HG02571 (cell line): ENCODE measurements at regions not wholly inside any gene's neighbourhood (a gene's known extent, or its start where the extent isn't known, plus 50 kb on each side); places are given as distances from the start of the nearest gene placed in this dataset.
"Not testable (repeated sequence)": the region's sequence is repeated elsewhere in the genome, so short reads cannot be mapped to it uniquely, and the experiment has no call there.

ENCODE experiments used
- ATAC-seq: cut with Tn5 transposase; IDR thresholded peaks from one replicate; pipeline ENCODE4 v1.9.1; 2021; ENCODE audit warnings: mild to moderate bottlenecking, moderate library complexity; ENCODE audit not compliant: unreplicated experiment

DNA sequence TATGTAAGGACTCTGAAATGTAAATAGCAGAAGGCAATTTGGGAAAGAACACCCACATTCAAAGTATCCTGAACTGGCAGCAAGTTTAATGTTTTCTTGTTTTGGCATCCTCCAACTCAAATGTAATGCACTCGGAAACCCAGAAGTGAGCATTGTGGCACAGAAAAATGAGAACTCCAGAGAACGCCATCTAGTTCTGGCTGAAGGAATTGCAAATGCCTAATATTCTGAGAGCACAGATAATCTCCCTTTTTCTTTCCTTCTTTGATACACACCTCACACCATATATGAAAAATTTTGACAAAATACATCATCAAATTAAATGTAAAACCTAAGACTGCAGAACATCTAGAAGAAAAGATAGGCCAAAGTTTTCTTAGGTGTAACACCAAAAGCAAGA is 52.1 kb downstream of the PWWP3B start:
- ATAC-seq = no peak

DNA sequence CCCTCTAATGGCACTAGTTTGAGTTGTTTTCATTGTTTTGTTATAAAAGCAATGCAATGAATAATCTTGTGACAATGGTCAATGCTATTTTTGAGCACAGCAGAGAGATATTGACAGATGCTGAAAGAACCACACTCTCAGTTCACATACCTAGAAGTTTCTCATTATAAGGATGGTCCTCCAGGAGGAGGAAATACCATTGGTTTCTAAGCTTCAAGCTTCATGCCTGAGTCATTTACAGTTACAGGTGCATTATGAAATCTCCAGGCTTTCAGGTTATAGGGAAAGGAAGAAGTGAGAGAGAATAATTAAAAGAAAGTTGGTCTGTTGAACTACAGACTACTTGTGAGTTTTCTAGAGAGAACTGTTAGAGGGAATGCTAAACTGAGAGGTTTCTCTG is 75.3 kb downstream of the PWWP3B start:
- ATAC-seq = no peak

DNA sequence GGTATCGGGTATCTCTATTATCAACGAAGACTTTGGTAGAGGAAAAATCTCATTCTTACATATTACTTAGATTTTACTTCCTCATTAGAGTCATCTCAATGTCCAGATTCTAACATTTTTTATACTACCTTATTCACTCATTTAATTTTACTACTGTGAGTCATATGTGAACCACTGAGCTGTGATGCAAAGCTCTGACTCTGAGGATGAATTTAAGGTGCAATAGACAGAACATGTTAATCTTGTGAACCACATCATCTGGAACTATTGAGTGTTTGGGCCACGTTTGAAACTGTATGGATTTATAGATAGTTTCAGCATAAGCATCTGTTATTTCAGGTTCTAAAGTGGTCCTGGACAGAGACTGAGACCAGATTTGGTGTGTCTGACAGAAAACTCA is 78.4 kb downstream of the PWWP3B start:
- ATAC-seq = no peak

DNA sequence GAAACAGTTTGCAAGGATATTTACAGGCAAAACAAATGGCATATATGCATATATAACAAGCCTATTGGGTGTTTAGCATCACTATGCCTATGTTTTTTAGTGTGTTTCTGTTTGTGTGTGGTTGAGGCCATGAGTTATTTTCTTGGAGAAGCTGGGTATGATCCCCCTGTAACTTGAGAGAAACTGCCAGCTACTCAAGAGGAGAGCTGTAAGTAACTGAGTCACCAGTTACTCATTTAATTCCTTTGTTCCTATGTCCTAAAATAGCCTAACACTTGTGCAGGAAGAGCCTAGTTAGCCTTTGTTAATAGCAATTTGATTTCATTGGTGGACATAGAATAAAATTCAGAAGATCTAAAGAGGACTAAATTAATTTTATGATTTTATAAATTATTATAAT is 79.1 kb downstream of the PWWP3B start:
- ATAC-seq = no peak

DNA sequence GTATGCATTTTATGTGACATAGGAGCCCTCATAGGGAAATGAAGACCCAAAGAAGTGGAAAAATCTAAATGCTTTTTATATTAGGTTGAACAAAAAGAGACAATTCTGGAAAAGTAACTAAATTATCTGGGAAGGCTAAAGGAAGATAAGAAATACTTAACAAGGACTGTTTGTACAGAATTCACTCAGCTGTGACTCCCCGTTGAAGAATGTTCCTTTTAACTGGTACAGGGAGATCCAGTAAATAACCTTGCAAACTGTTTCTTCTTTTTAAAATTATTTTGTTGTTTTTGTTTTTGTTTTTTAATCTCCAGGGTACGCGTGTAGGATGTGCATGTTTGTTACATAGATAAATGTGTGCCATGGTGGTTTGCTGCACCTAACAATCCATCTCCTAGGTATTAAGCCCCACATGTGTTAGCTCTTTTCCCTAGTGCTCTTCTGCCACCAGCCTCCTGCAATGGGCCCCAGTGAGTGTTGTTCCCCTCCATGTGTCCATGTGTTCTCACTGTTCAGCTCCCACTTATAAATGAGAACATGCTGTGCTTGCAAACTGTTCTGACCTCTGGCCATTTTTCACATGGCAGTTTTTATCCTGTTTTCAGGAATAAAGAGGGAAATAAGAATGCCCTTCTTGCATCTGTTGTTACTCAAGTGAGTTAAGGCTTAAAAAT is 81.7 kb downstream of the PWWP3B start:
- no peak for ATAC-seq

DNA sequence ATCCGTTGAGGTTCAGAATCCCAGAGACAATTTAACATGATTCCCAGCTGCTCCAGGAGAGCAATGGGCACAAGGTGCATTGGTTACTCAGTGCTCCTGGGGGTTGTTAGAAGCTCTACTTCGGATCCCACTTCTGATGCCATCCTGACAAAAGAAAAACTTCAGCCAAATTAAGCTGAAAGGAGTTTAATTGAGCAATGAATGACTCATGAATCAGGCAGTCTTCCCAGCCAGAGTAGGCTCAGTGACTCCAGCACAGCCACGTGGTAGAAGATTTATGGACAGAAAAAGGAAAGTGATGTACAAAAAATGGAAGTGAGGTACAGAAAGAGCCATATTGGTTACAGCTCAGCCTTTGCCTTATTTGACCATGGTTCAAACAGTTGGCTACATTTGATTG is 95.7 kb downstream of the PWWP3B start:
- no peak for ATAC-seq

DNA sequence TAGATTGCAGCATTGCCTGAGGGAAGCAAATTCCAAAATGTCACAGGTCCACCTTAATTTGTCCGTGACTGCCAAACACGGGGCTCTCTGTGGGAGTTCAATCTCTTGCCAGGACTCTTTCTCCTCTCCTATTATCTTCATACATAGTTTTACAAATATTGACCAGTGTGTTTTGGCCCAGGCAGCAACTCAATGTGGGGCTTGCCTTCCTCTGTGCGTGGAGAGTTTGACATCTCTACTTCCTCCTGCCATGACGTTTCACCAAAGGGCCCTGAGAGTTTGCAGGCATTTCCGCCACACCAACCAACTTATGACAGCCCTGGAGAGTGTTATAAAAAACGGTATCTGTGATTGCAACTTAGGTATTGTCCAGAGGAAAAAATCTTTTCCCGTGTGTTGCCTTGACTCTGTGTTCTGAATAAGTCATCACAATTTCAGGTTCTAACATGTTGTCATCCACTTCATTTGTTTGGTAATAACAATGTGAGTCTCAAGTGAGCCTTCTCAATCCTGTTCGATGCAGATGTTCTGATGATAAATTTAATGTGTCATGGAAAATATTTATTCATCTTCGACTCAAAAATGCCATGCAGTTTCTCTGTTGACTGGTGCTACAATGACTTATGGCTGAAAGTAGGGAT is 106.0 kb downstream of the PWWP3B start:
- not testable (repeated sequence) for ATAC-seq

DNA sequence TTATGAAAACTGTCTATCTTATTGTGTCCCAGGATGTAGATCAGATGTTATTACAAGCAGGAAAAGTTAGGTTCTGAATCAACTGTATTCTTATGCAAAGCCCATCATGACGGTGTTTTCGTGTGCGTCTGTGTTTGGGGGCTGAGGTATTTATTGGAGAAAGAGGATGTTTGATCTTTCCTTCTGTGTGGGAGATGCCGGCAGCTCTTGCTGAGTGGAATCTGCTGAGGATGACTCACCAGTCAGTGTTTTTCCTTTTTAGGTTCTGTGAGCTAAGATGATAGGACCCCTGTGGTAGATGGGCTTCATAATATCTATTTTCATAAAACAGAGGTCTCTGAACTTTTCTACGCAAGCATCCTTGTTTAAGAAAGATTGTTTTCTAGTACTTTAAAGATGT is 107.1 kb downstream of the PWWP3B start:
- not testable (repeated sequence) for ATAC-seq

DNA sequence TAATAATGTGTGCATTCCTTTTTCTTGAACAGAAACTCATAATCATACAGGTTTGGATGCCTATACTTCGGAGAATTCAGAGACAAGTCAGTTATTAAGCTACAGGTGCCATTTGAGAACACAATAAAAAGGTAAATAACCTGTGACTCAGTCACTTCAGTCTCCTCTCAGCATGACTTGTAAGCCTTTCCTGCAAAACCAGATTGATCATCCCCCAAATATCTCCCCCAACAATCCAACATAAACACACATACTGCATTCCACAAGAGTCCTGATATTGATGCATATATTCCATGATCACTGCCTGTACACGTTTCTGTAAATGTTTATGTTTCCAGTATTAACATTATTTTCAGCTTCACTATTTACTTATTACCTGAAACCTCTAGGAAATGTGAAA is 110.8 kb downstream of the PWWP3B start:
- ATAC-seq = no peak

DNA sequence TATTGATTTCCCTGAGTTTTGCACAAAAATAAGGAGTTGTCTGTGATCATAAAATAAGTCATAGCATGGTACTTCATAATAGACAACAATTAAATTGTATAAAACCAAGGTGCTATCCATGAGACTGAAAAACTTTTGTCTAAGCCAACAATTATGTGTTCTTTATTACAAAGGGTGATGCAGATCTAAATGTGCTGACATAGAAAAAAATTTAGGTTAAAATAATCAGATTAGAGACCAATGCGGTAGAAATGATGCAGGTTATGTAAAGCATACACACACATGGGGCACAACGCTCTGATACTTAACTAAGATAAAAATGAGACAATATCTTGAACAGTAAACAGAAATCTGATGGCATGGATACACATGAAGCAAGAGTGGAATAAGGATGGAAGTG is 113.3 kb downstream of the PWWP3B start:
- no peak for ATAC-seq

DNA sequence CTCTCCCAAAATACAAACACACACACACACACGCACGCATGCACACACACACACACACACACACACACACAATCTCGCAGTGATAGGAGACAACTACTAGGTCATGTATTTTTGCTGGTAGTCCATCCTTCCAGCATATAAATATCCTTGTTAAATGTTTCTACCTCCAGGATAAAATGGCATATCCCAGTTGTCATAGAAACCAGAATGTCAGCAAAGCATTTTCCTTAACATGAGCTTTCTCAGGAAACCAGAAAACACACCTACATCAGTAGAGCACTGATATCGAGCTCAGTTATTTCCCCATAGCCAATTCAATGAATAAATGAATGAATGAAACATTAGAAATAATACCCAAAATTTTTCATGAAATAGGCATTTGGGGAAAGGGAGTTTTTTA is 115.7 kb downstream of the PWWP3B start:
- ATAC-seq = no peak

DNA sequence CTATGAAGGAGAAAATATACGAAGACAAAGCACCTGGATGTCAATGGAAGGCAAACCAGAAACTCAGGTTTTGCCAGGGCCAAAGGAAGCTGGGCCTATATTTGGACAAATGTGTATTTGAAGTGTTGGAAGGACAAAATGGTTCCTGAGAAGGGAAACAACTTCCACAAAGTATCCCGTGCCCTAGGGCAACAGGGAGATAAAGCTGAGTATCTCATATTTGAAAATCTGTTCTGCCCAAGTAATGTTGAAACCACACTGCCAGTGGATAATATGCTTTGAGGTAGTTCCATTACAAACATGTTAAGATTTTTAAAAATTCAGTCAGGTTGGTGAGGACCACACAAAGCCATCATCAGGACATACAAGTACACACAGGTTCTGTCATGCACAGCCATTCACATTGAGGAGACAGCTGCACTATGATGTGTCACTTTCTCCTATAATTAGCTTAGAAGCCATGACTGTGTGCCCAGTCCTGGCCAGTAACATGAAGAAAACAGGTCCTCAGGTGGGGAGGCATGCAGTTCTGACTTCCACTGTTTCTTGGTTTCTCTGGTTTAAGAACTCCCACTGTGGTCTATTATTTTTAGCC is 116.4 kb downstream of the PWWP3B start:
- no peak for ATAC-seq

DNA sequence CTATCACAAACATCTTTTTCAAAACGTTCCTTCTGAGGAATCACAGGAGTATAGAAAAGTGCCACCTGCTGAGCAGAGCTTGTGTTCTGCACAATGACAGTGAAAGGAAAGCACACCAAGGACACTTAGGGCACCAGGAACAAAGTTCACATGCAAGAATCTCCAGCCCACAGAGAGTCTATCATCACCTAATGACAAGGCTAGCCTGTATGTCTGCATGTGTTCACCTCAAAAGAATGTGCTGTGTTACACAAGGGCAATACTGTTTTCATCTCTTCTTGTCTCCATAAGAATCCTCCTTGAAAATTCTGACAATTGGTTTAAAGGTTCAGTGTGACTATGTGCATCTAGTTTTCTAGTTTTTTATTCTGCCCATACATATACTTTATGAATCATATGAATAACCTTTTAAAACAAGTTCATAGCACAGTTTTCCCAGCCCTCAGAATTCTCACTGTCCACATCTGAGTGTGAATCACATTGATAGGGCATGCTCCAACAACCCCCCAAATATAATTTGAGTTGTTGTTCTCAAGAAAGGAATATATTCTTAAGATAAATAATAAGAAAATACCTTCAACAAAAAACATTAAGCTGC is 118.0 kb downstream of the PWWP3B start:
- no peak for ATAC-seq

DNA sequence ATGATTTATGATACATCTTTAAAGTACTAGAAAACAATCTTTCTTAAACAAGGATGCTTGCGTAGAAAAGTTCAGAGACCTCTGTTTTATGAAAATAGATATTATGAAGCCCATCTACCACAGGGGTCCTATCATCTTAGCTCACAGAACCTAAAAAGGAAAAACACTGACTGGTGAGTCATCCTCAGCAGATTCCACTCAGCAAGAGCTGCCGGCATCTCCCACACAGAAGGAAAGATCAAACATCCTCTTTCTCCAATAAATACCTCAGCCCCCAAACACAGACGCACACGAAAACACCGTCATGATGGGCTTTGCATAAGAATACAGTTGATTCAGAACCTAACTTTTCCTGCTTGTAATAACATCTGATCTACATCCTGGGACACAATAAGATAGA is 122.7 kb downstream of the PWWP3B start:
- ATAC-seq = not testable (repeated sequence)

DNA sequence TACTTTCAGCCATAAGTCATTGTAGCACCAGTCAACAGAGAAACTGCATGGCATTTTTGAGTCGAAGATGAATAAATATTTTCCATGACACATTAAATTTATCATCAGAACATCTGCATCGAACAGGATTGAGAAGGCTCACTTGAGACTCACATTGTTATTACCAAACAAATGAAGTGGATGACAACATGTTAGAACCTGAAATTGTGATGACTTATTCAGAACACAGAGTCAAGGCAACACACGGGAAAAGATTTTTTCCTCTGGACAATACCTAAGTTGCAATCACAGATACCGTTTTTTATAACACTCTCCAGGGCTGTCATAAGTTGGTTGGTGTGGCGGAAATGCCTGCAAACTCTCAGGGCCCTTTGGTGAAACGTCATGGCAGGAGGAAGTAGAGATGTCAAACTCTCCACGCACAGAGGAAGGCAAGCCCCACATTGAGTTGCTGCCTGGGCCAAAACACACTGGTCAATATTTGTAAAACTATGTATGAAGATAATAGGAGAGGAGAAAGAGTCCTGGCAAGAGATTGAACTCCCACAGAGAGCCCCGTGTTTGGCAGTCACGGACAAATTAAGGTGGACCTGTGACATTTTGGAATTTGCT is 123.8 kb downstream of the PWWP3B start:
- ATAC-seq = not testable (repeated sequence)

DNA sequence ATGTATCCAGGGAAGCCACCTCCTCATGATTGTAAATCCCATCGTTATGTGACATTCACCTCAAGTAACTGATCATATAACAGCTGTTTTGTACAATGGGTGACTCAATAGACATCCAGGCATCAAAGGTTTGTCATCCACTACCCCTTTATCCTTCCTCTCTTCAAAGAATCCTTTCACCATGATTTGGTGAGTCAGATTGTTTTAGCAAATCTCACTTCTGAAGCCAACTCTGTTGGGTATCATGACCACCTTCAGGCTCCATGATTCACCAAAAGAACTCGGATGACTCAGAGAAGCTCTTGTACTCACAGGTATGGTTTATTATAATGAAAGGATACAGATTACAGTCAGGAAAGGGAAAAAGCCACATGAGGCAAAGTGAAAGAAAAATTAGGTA is 132.1 kb downstream of the PWWP3B start:
- no peak for ATAC-seq

DNA sequence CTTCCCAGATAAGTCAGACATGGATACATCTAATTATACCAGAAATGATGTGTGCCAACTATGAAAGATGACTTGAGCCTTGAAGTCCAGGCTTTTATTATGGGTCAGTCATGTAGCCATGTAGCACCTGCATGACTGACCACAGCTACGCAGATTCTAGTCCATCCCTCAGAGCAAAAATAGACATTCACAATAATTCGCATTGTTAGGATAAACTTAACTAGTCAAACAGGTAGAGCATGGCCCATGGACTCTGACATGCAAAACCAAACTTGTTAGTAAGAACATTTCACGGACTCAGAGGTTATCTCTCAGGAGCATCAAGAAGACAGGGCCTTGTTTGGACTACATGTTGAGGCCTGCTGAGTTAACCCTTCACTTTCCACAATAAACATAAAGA is 132.6 kb downstream of the PWWP3B start:
- ATAC-seq = no peak

DNA sequence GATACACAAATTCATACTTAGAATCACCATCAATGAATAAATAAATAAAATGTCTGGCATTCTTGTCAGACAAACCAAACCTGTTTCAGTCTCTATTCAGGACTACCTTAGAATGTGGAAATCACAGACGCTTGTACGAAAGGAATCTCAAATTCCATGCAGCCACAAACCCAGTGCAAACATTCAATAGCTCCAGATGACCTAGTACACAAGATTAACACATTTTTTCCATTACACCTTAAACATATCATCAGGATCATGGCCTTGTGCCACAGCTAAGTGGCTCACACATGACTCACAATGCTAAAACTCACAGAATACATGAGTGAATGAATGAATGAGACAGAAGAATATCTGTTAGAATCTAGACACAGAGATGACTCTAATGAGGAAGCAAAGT is 134.2 kb downstream of the PWWP3B start:
- ATAC-seq = no peak

DNA sequence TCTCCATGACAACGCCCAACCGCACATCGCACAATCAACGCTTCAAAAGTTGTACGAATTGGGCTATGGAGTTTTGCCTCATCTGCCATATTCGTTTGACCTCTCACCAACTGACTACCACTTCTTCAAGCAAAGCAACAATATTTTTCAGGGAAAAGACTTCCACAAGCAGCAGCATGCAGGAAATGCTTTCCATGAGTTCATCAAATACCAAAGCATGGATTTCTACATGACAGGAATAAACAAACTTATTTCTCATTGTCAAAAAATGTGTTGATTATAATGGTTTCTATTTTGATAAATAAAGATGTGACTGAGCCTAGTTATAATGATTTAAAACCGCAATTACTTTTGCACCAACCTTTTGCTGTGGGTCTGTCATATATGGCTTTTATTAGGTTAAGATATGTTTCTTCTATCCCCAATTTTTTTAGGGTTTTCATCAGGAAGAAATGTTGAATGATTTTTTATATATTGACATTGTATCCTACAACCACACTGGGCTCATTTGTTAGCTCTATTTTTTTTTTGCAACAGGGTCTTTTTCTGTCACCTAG is 138.4 kb downstream of the PWWP3B start:
- no peak for ATAC-seq

DNA sequence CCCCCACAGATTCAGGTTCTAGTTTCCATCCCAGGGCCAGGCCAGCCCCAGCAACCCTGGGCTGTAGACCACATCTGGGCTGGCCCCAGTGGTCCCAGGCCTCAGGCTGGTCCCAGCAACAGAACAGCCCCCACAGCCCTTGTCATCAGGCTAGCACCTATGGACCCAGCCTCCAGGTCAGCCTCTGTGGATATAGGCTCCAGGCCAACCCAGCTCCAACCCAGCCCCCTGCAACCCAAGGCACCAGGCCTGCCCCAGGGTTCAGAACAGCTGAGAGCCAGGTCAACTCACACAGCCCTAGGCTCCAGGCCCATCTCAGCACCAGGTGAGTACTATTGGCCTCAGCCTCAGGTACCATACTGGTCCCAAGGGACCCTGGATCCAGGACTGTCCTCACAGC is 155.3 kb downstream of the PWWP3B start:
- no peak for ATAC-seq

DNA sequence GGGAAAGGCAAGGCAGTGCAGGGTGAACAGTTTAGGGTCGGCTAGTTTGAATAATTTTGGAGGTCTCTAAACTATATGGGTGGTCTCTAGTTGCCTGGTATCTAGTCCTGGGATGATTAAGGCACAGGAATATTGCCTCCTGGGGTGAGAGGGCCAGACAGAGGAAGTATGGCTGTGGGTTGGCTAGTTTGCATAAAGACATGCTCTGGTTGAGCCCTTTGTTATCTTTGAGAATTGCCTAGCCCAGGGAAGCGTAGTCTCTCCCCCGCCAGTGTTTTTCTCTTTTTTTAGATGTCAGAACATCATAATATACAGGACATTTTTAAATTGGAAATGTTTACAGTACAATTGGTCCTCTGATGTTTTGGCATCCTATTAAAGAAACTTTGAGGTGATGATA is 163.5 kb downstream of the PWWP3B start:
- no peak for ATAC-seq
